GM12873 (cell line): ENCODE measurements at regions not wholly inside any gene's neighbourhood (a gene's known extent, or its start where the extent isn't known, plus 50 kb on each side); places are given as distances from the start of the nearest gene placed in this dataset.

ENCODE experiments used
- TF ChIP-seq, protein P1 (sequence below): IDR thresholded peaks from 2 replicates; pipeline ENCODE4 v1.5.1; 2012; ENCODE audit warnings: low read depth, mild to moderate bottlenecking, moderate library complexity, low read length, control low read depth; ENCODE audit not compliant: insufficient read depth; ENCODE audit errors: missing control alignments

DNA sequence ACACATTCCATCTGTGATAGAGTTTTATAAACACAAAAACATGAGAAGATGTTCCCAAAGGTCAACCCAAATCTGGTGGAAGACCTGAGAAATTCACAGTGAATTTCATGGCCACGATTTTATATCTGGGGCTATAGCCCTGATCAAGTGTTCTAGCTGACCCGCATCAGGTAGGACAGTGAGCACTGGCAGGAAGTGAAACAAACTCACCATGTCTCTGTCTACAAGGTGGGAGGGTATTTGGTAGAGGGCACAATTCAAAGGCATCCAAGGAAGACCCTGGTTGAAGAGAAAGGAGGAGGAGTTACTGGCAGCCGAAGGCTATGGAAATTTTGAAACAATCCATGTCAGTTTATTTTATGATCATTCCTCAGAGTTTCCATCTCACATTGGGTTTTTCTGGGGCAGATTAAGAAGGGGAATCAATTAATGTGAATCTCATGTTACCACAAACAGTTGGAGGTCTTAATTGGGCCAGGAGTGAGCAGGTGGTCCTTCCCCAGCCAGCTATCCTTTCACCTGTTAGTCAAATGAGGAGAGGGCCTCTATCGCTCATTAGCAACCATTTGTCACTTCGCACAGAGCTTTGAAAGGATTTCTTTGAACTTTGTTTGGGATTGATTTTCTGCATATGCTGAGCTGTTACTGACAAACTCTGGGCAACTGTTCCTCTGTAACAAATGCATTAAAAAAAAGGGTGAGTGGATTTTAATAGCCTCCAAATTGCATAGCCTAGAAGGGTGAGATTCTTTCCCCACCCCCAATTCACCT is 612.0 kb upstream of the CLINT1 start:
- TF ChIP-seq, protein P1, sequence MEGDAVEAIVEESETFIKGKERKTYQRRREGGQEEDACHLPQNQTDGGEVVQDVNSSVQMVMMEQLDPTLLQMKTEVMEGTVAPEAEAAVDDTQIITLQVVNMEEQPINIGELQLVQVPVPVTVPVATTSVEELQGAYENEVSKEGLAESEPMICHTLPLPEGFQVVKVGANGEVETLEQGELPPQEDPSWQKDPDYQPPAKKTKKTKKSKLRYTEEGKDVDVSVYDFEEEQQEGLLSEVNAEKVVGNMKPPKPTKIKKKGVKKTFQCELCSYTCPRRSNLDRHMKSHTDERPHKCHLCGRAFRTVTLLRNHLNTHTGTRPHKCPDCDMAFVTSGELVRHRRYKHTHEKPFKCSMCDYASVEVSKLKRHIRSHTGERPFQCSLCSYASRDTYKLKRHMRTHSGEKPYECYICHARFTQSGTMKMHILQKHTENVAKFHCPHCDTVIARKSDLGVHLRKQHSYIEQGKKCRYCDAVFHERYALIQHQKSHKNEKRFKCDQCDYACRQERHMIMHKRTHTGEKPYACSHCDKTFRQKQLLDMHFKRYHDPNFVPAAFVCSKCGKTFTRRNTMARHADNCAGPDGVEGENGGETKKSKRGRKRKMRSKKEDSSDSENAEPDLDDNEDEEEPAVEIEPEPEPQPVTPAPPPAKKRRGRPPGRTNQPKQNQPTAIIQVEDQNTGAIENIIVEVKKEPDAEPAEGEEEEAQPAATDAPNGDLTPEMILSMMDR = no peak

DNA sequence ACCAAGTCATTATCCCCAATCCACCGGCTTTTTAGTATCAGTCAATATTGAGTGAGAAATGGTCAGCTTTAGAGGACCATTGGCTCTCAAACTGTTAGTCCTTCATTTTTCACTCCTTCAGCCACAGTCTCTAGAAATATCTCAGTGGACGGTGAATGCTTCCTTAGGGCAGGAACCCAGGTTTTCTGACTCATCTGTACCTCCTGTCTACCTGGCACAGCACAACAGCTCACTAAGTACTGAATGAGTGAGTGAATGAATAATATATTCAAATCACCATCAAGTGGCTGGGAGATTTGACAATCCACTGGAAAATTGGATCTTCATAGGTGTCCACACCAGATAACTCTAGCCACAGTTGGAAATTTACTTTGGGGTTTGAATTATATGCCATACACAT is 609.5 kb upstream of the CLINT1 start:
- TF ChIP-seq, protein P1 = no peak

DNA sequence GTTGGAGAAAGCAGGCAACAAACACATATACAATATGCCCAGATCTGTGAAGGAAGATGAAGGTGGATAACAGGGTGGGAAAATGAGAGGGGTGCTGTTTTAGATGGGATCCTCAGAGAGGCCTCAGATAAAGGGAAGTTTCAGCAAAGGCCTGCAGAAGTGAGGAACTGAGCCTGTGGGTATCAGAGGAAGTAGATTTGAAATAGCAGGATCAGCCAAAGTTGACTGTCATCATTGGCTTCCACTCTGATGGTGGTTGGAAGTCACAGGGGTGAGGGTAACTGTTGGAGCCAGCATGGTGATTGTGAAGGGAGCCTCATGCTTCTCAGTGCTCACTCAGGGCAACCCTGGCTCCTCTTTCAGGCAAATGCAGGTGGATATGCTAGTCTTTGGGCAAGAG is 607.2 kb upstream of the CLINT1 start:
- TF ChIP-seq, protein P1 = no peak

DNA sequence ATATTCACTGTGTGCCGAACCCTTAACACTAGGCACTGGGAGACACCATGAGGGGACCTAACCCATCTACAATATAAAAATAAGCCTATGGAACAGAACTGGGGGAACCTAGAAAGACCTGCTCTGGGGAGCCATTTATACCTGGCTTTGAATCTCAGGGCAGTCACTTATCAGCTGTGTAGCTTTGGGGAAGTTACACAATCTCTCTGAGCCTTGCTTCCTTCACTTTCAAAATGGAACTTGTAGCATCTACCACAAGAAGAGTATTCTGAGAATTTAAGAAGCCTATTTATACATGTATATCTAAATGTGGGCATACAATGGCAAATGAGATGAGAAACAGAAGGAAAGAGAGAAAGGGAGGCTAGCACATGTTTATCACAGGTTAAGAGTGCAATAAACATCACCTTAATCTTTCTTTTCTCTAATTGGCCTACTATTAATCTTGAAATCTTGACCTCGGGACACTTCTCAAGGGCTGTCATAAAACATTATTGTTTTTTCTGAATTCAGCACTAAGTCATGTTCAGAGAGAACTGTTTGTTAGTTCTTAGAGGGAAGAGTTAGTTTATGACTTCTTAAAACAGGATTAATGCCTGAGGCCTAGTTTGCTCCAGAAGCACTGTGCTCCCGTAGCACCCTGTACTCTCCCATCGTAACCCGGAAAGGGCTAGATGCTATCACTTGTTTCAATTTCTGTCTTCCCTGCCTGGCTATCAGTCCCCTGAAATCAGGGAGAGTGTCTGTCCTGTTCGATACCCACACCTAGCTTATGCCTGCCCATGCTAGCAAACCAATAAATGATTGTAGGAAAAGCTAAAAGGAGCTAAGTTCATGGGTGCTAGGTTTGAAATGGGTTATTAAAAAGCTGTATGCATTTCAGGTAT is 606.4 kb upstream of the CLINT1 start:
- TF ChIP-seq, protein P1 = no peak

DNA sequence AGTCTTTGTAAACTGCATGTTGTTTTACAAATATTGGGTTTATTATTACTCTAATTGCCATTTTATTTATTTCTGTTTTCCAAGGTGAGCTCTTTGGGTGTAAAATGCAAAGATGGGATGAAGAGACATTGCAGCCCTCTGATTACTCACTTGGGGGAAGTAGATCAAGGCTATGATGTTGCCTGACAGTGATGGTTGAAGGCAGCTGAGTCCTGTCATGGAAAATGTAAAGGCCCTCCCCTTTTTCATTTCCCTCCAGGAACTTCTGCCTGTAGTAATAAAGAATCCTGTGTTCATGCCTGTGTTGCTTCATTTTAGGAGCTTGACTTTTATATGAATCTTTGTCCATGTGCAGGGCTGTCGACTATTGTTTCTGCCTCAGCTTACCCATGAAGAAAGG is 605.4 kb upstream of the CLINT1 start:
- TF ChIP-seq, protein P1 = no peak

DNA sequence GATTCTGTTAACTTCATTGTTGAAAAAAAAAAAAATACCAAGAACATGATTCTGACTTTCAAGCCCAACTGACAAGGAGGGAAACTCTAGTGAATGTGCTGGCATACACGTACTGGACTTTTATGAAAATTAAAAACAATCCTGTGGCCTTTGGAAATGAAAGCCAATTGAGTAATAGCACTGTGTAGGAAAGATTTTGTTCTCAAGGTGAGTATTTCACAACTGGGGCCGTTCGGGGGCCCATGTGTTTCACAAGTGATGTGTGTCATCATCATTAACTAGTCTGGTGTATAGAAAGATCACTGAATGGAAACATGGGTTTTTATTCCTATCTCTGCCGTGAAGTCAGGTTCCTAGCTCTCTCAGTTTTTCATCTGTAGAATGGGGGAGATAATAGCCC is 605.0 kb upstream of the CLINT1 start:
- TF ChIP-seq, protein P1 = no peak

DNA sequence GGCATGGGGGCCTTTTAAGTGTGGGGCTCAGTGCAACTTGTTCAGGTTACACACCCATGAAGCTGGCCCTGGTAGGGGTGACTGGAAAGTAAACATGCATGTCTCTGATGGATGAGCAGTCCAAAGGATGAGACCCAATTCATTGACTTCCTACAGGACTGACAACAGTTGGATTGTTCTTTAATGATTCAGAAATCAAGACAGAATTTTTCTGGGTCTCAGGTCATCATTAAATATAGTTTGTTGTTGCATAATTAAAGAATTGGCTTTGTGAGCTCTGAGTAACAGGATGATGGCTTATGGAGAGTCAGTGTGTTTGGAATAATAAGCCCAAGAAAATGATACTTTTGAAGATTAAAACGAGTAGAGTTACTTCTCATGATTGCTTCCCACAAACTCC is 604.2 kb upstream of the CLINT1 start:
- TF ChIP-seq, protein P1 = no peak
